GM12878 (cell line): ENCODE measurements at regions not wholly inside any gene's neighbourhood (a gene's known extent, or its start where the extent isn't known, plus 50 kb on each side); places are given as distances from the start of the nearest gene placed in this dataset.

ENCODE experiments used
- ATAC-seq: fragments of 200-7000 bp; cut with Tn5 transposase; 3 replicates; pipeline ENCODE4 v1.9.1; 2020; ENCODE audit warnings: mild to moderate bottlenecking, moderate library complexity
- BruUV-seq: library from RNA; stranded (reverse); fragments of 400-500 nt; replicated peaks from 2 replicates; lab custom pipeline; 2021; lab: Mats Ljungman, UMichigan
- CTCF ChIA-PET: fragments of 300-600 bp; sonication (Branson Sonifier 250); formaldehyde crosslinking; extraction: SDS; loops from one replicate; lab custom pipeline; 2021; ENCODE audit warnings: inconsistent platforms; lab: Yijun Ruan, JAX
- POLR2A ChIA-PET: fragments of 350-600 bp; formaldehyde crosslinking; extraction: SDS; loops from one replicate; lab custom pipeline; 2021; ENCODE audit warnings: inconsistent platforms; lab: Charles Lee
- RAD21 ChIA-PET: fragments of 300-600 bp; sonication (Branson Sonifier 250); formaldehyde crosslinking; loops from one replicate; lab custom pipeline; 2023; ENCODE audit warnings: antibody characterized with exemption; ENCODE audit not compliant: unreplicated experiment; lab: Charles Lee
- SMC1A ChIA-PET: fragments of 300-600 bp; sonication (Branson Sonifier 250); formaldehyde crosslinking; loops from one replicate; lab custom pipeline; 2023; ENCODE audit not compliant: unreplicated experiment, uncharacterized antibody; lab: Charles Lee
- DNase-seq: peaks from one replicate; pipeline ENCODE4 v3.0.0-alpha.2; 2011; ENCODE audit warnings: low read depth, low spot score
- FAIRE-seq: peaks from 3 replicates; lab custom pipeline; 2011; peaks lifted over from hg19 to GRCh38; lab: Jason Lieb, UNC
- H2AFZ ChIP-seq: 2 replicates; pipeline ENCODE4 v1.6.0; 2011; ENCODE audit warnings: low read depth, low read length, control low read depth; ENCODE audit not compliant: control insufficient read depth
- H3K27ac ChIP-seq: 2 replicates; pipeline ENCODE4 v1.5.1; 2011; ENCODE audit warnings: control low read depth; ENCODE audit not compliant: control insufficient read depth, insufficient read depth
- H3K27me3 ChIP-seq, 2 experiments: replicated peaks in 1 of 2; 2 replicates each; pipeline versions ENCODE4 v1.6.0 to v1.6.1; 2011; ENCODE audit warnings: low read length in 1 of 2; ENCODE audit not compliant: control insufficient read depth in 2 of 2, insufficient read depth in 2 of 2
- H3K36me3 ChIP-seq, 2 experiments: 2 replicates each; pipeline ENCODE4 v1.5.1; 2011; ENCODE audit warnings: low read length in 1 of 2; ENCODE audit not compliant: control insufficient read depth in 2 of 2, insufficient read depth in 2 of 2
- H3K4me1 ChIP-seq: 2 replicates; pipeline ENCODE4 v1.6.1; 2011; ENCODE audit warnings: mild to moderate bottlenecking, low read length, moderate library complexity, mixed read lengths; ENCODE audit not compliant: control insufficient read depth, insufficient read depth
- H3K4me2 ChIP-seq: 2 replicates; pipeline ENCODE4 v1.6.0; 2011; ENCODE audit warnings: control low read depth; ENCODE audit not compliant: control insufficient read depth, insufficient read depth
- H3K4me3 ChIP-seq: fragments of 200-600 bp; sonication (generic); 2 replicates; pipeline ENCODE4 v1.5.1; 2016
- H3K79me2 ChIP-seq: 2 replicates; pipeline ENCODE4 v1.6.0; 2011; ENCODE audit warnings: low read length; ENCODE audit not compliant: control insufficient read depth, insufficient read depth
- H3K9ac ChIP-seq: 2 replicates; pipeline ENCODE4 v1.8.0; 2011; ENCODE audit warnings: low read length, control low read depth, mixed read lengths; ENCODE audit not compliant: control insufficient read depth, insufficient read depth
- H3K9me3 ChIP-seq: replicated peaks from 3 replicates; pipeline ENCODE4 v1.5.1; 2011; ENCODE audit warnings: mild to moderate bottlenecking, low read length; ENCODE audit not compliant: control insufficient read depth, insufficient read depth
- H4K20me1 ChIP-seq: 2 replicates; pipeline ENCODE4 v1.6.0; 2011; ENCODE audit not compliant: control insufficient read depth, insufficient read depth
- FOXM1 ChIP-seq: IDR thresholded peaks from 2 replicates; pipeline ENCODE4 v1.6.1; 2012; ENCODE audit warnings: low read depth, mild to moderate bottlenecking, inconsistent platforms, low read length, moderate library complexity
- IRF5 ChIP-seq: fragments of 450-650 bp; IDR thresholded peaks from 2 replicates; pipeline ENCODE4 v1.6.1; 2017; ENCODE audit warnings: borderline replicate concordance
- JUND ChIP-seq: IDR thresholded peaks from 2 replicates; pipeline ENCODE4 v1.6.1; 2012; ENCODE audit warnings: low read depth, mild to moderate bottlenecking, low read length, improper control_type of control experiment, moderate library complexity
- LARP7 ChIP-seq: fragments of 450-650 bp; IDR thresholded peaks from 2 replicates; pipeline ENCODE4 v1.6.1; 2017; ENCODE audit warnings: mild to moderate bottlenecking
- POLR2AphosphoS5 ChIP-seq: IDR thresholded peaks from 2 replicates; pipeline ENCODE4 v1.6.1; 2011; ENCODE audit warnings: mild to moderate bottlenecking, low read length, inconsistent platforms
- RCOR1 ChIP-seq: conservative IDR thresholded peaks from 2 replicates; pipeline ENCODE4 v1.6.1; 2012; ENCODE audit warnings: low read depth, low read length, improper control_type of control experiment
- RELA ChIP-seq: fragments of 450-650 bp; IDR thresholded peaks from 2 replicates; pipeline ENCODE4 v1.8.0; 2014; ENCODE audit warnings: borderline replicate concordance; ENCODE audit not compliant: partially characterized antibody
- SMAD1 ChIP-seq: fragments of 450-650 bp; IDR thresholded peaks from 2 replicates; pipeline ENCODE4 v1.6.1; 2018; ENCODE audit warnings: mild to moderate bottlenecking, low read depth; ENCODE audit not compliant: partially characterized antibody
- SRF ChIP-seq, 2 experiments: IDR thresholded peaks; 2 replicates each; pipeline ENCODE4 v1.6.1; 2011; ENCODE audit warnings: low read depth in 2 of 2, low read length in 2 of 2, mild to moderate bottlenecking in 1 of 2, moderate library complexity in 1 of 2
- TARDBP ChIP-seq: IDR thresholded peaks from 2 replicates; pipeline ENCODE4 v1.6.1; 2016; ENCODE audit warnings: borderline replicate concordance
- ZBTB33 ChIP-seq: fragments of 450-650 bp; IDR thresholded peaks from 2 replicates; pipeline ENCODE4 v1.6.1; 2017; ENCODE audit warnings: mild to moderate bottlenecking
- ZBTB4 ChIP-seq: fragments of 450-650 bp; formaldehyde crosslinking; IDR thresholded peaks from 2 replicates; pipeline ENCODE4 v1.4.0; 2022; ENCODE audit warnings: mild to moderate bottlenecking, moderate library complexity
- in situ Hi-C: fragments of 300-500 bp; cut with MboI; formaldehyde crosslinking; loops from 9 replicates; pipeline ENCODE4 v1.14.3; 2018; ENCODE audit warnings: mixed read lengths
- intact Hi-C: fragments of 100-400 bp; cut with micrococcal nuclease; formaldehyde crosslinking; loops from one replicate; pipeline ENCODE4 v1.14.2; 2022; ENCODE audit not compliant: unreplicated experiment

GRCh38 chr1:102083192-102083591 lies 86.5 kb upstream of the OLFM3 start (continued):
- TF ChIP-seq SRF (IDR thresholded peaks at IDR 0.05; ENCODE audit: low read depth in 2 of 2, low read length in 2 of 2) (no peak), LARP7 (no peak), FOXM1 (no peak), TARDBP (no peak), JUND (no peak), RELA (no peak), ZBTB4 (CRISPR knock-in tag) (no peak), SMAD1 (no peak)
- TF ChIP-seq, all 136 proteins: peak for 0

GRCh38 chr1:102074874-102075273 lies 78.1 kb upstream of the OLFM3 start:
- no peak for TF ChIP-seq IRF5
- TF ChIP-seq RCOR1: no peak
- no peak for TF ChIP-seq POLR2AphosphoS5
- TF ChIP-seq ZBTB33: no peak
- TF ChIP-seq, all 136 proteins: peak for 0
- H3K27me3 ChIP-seq: no peaks in the 10 kb centered on the region
- H2AFZ ChIP-seq: no peak overlapping the region
- in situ Hi-C loops (no loop called here), intact Hi-C loops (no loop called here)
- no peaks in the 10 kb centered on the region for H3K79me2 ChIP-seq
- H4K20me1 ChIP-seq: no peaks in the 10 kb centered on the region
- FAIRE-seq: no peak
- H3K27ac ChIP-seq: no peak overlapping the region
- CTCF ChIA-PET: no interaction called here
- POLR2A ChIA-PET: no interaction called here
- SMC1A ChIA-PET: interaction anchor here (1.2 kb wide), 1 partner anchor 14 kb away, joined by 6 read pairs; no protein-coding TSS in a partner anchor
- H3K4me2 ChIP-seq: no peak overlapping the region
- BruUV-seq: no TSS peak
- RAD21 ChIA-PET: no interaction called here
- DNase-seq: no peak
- no peak overlapping the region for H3K9ac ChIP-seq
- no peaks in the 10 kb centered on the region for H3K4me1 ChIP-seq
- ATAC-seq: no peak
- no peaks in the 10 kb centered on the region for H3K36me3 ChIP-seq
- H3K9me3 ChIP-seq: no peaks in the 10 kb centered on the region
- no peak overlapping the region for H3K4me3 ChIP-seq
